ENCODE measurements at regions not wholly inside any gene's neighbourhood (a gene's known extent, or its start where the extent isn't known, plus 50 kb on each side); places are given as distances from the start of the nearest gene placed in this dataset.
"Not testable (repeated sequence)": the region's sequence is repeated elsewhere in the genome, so short reads cannot be mapped to it uniquely, and the experiment has no call there.

DNA sequence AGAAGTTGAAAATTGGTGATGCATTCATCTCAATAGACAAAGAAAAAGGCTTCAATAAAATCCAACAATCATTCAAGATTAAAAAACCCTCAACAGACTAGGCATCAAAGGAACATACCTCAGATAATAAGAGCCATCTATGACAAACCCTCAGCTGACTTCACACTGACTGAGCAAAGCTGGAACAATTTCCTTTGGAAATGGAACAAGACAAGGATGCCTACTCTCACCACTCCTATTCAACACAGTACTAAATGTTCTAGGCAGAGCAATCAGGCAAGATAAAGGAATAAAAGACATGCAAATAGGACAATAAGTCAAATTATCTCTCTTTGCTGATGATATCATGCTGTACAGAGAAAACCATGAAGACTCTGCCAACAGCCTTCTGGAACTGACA, 1188.1 kb downstream of the DTWD2 start:
- no peak for DNase-seq (ENCODE audit: low spot score)

DNA sequence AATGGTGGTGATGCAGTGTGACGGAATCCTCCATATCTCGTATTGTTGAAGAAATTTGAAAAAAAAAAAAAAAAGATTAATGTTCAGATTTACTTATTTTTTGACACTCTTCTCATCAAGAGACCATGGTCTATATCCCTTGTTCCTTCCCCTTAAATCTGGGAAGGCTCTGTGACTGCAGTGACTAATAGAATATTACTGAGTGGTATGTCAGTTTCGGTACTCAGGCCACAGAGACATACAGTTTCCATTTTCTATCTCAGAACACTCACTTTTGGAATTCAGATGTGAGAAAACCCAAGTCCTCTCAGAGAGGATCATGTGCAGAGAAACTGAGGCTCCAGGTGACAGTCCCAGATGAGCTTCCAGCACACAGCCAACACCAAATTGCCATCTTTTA, 1193.5 kb downstream of the DTWD2 start:
- DNase-seq (ENCODE audit: low spot score) = no peak

DNA sequence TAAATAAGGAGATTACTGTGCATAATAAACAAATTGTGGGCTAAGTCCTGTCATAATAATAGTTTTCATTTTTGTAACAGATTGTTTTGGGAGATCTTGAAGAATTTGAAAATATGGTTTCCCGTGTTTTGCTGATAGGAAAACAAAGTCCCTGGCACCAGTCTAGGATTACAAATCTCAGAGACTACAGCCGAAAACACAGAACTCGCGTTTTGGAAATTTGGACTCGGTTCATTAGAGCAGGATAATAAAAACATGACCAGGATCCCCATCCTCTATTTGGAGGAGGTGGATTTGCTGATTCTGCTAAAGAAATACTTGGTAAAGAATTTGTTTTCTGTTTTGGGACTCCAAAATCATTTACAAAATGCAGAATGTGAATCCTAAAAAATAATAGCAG, 1194.4 kb downstream of the DTWD2 start:
- no peak for DNase-seq (ENCODE audit: low spot score)

DNA sequence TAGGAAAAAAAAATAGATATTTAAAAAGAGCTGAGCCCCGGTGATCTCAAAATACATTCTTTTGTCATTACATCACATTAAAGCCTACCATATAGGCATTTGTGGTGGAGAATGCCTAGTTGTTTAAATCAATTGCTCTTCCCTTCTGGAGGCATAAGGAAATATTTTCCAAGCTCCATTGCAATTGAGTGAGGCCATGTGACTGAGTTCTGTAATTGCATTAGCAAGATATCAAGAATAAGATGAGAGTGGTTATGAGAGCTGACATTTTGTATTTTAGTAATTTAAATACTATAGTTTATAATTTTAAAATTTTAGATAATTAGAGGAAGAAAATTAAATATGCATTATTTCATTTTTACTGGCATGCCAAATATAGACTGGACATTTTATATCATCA, 1195.9 kb downstream of the DTWD2 start:
- no peak for DNase-seq (ENCODE audit: low spot score)

DNA sequence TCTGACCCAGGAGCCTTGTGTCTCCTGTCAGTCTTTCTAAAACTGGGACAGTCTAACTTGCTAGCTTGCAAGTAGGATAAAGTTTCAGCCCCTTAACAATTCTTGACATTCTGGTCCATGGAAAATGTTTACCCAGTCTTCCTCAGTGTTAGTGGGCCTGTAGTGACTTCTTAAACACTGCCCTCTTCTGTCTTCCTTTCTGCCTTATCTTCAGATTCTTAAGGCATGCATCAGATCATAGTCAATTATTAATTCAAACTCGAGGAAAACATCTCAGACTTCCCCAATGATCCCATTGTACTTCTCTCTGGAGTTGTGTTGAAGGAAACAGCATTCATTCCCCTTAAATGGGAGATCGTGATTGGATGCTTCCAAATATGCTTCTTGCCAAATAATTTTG, 1199.8 kb downstream of the DTWD2 start:
- DNase-seq (ENCODE audit: low spot score) = no peak

DNA sequence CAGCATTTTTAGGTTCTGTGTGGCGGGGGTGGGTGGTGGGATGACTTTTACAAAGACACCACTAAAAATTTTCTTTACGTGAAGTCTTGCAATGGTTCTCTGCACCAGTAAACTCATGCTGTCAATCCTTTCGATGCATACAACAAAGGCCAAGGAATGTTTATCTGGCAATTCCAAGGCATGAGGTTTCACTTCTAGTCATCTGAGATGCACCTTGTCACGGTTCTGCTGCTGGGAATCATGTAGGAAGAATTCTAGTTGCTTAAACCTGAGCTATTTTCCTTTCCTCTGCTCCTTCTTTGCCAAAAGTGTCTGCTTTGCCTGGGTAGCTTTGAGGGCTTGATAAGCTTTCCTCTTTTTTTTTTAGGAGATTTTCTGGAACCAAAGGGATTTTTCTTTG, 1204.5 kb upstream of the SEMA6A start:
- DNase-seq (ENCODE audit: low spot score) = no peak

DNA sequence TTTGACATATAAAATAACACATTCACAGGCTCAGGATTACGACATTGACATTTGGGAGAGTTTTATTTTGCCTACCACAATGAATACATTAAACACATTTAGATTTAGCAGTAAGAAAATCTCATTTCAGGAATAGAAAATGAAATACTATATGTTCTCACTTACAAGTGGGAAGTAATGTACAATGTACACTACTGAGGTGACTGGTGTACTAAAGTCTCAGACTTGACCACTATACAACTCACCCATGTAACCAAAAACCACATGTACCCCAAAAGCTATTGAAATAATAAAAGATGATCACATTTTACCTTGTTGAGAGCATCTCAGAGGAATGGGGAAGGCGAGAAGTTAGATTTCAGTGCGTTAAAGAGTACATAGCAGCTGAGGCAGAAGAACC, 1202.4 kb upstream of the SEMA6A start:
- no peak for DNase-seq (ENCODE audit: low spot score)

DNA sequence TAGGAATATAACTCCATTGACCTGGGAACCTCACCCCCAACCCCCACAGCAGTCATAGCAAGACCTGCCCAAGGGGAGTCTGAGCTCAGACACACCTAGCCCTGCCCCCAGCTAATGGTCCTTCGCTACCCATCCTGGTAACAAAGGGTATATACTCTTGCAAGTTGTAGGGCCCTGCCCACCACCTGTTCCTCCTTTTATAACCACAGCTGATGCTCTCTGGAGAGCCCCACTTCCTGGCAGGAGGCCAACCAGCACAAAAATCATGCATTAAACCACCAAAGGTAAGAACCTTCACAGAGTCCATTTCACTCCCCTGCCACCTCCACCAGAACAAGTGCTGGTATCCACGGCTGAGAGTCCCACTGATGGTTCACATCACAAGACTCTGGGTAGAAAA, 1195.3 kb upstream of the SEMA6A start:
- no peak for DNase-seq (ENCODE audit: low spot score)

DNA sequence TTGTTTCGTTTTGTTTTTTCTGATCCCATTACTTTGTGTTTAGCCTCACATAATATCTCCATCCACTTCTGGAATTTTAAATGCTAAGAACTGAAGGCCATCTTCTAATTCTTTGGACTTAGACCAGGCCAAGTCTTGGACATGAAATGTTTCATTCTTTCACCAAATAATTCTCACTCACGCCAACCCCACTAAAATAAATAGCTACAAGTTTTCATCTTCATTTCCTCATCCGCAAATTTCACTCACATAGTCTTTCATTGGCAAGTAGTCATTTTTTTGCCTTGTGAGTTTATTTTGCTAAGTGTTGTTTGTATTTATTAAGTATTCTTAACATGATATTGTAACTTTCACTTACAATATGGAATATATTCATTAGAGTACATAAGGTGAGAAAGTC, 1188.6 kb upstream of the SEMA6A start:
- DNase-seq (ENCODE audit: low spot score) = no peak

DNA sequence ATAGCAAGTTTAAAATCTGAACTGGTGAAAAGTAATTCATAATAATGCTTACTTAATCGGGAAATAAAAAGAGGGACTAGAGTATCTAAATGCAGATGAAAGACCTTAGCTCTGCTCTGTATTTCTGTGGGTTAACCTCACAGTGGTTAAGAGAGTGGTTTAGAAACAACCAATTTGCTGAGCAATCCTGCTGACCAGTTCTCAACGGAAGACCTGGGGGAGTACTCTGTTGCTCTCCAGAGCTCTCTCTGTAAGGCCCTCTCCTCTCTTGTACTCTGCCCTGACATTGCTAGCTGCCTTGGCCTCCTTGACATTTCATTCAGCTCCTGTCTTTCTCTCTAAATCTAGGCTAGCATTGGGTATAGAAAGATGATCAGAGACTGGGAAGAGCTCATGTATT, 1186.6 kb upstream of the SEMA6A start:
- DNase-seq (ENCODE audit: low spot score) = no peak

DNA sequence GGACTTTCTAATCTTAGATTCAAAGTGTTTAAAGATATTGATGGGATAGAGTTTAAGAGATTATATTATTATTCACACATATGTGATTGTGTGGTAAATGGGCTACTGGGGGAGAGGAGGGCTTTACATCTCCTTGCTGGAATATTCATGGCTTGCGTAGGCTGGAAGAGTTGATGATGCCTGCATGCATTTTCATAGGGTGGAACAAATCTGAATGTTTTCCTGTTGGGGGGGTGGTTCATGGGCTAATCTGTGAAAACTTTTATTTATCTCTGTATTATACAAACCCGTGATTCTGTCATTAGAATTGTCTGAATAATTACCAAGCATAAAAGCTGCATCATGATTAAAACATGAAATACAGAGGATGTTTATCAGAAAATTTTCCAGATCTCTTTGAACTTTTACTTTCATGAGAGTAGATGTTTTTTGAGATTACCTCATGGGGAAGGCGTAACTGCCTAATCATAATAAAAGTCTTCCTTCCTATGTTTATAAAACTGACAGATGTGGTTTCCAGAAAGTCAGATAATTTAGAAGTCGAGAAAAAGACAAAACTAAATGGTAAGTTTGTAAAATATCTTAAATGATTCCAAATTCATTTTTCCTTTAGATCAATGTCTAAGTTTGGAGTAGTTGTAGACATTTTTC, 1185.4 kb upstream of the SEMA6A start:
- DNase-seq (ENCODE audit: low spot score) = no peak

DNA sequence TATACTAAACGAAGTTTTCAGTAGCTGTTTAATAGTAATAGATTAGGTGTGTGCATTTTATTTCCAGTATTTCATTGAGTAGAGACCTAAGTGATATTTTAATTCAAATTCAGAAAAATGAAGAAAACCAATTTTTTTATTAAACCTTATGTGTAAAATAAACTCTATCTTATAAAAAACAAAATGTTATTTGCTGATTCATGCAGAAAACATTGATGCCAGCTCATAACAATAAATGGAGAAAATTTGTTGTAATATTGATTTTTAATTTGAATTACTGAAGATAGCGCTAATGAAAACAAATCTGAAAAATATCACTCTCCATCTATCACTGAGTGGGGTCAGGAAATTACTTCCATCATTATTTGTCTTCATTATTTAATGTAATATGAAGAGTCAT, 1177.8 kb upstream of the SEMA6A start:
- no peak for DNase-seq (ENCODE audit: low spot score)

DNA sequence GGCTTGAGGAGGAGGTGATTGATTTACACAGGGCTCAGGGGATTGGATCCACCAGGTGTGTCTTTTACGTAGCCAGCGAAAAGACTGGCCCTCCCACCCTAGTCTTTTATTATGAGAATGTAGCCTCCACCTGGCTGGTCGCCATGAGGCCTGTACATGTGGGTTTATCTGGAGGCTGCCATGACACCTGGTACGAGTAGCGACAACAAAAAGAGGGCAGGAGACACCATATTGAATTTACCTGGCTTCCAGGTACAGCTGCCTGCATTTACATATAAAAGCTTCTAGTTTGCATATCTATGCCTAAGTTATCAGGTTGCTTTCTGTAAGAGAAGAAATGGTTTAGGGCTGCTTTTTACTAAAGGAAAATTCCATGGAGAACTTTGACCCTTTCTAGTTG, 1173.7 kb upstream of the SEMA6A start:
- no peak for DNase-seq (ENCODE audit: low spot score)

DNA sequence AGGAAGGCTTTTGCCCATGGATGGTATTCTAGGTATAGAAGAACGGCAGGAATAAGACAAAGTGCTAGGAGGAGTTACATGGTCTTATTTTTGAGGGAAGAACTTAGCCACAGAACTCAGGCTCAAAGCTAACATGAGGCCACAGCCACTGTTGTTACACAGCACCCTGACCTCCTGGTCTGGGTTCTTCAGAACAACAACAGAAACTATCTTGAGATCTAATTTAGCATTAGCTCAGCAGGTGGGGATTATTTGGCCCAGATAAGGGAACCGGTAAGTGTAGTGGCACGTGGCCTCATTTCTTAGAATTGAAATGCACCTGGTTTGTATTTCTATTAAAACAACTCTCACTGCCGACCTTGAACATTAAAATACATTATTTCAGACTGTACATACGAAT, 1168.7 kb upstream of the SEMA6A start:
- no peak for DNase-seq (ENCODE audit: low spot score)

DNA sequence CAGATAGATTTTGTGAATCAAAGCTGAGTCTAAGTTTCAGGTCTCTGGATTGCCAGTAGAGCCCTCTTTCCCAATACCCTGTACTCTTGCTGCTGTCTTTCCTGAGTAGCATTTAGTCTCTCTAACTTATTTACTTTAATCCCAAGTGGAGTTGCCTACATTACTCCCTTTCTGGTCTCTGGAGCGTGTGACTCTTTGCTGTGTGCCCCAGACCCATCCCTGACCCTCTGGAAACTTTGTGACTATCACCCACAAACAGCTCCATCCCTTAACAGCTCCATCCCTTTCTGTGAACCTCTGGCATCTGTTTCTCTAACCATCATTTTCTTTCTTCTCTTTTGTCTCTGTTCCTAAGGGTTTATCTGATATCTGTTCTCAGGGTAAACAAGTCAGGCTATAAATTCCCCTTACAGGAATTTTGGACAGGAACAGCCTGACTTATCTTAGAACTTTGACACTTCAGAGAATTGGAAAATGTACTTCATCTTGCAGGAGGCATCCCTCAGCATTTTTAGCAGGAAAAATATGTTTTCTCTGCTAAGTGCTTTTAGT, 1167.1 kb upstream of the SEMA6A start:
- no peak for DNase-seq (ENCODE audit: low spot score)

DNA sequence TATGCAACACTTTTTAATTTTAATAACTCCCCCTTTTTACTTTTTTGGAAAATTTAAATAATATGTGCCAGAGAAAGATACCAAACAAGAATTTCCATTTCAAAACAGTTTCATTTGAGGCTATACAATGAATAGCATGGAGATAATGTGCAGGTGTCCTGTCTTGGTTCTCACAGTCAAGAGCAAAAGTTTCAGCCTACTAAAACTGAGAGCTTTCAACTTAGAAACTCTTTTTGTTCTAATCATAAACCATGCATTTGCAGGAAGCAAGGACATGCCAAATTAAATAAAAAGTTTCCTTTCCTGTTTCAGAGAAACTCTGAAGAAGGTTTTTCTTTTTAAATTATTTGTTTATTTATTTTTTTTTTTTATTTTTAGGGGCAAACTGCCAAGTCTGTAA, 1165.6 kb upstream of the SEMA6A start:
- DNase-seq (ENCODE audit: low spot score) = no peak

DNA sequence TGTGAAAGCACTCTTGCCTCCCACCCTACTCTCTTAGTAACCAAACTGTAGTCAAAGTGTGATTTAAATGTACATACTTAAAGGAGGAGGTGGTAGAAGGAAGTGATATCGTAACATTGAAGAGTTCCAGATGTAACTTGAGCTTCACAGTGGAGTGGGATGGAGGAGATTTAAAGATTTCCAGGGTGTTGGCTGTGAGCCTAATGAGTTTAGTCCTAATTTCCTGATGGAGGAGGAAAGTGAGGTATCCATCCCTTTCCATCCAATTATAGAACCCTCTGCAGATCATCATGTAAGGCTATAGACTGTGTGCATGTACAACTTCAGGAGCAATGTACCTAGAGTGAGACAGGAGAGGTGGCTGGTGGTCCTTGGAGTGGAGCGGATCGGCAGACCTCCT, 1163.9 kb upstream of the SEMA6A start:
- no peak for DNase-seq (ENCODE audit: low spot score)

DNA sequence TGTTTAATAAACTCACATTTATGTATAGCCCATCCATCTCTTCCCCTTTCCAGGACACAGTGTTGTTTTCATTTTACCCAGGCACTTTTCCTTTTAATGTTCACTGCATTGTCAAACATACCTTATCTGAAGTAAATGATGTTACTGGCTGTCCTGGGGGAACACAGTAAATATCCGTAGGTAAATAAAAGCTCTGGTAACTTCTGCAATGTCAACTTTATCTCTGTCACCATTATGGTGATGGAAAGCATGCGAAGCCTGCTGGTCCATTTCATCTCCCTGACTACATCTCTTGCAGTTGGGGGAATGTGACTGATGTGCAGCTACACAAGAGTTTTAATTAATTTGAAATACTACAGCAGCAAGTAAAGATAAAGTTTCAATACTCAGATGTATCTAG, 1162.1 kb upstream of the SEMA6A start:
- DNase-seq (ENCODE audit: low spot score) = no peak

DNA sequence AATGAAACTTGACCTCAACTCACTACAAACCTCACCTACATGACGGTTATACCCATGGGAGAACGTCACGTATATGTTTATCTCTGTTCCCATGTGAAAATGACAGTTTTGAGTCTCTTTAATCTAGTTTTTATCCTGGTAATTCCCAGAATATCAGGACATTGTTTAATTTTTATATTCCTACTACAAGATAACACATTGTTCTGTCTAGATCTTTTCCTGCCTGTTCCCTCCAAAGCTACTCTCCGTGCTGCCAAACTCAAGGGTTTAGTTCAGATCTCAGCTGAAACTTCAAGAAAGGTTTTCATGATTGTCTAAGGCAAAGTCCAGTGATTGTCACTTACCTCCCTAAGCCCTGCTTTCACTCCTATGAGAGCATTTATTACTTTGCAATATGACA, 1159.4 kb upstream of the SEMA6A start:
- no peak for DNase-seq (ENCODE audit: low spot score)

DNA sequence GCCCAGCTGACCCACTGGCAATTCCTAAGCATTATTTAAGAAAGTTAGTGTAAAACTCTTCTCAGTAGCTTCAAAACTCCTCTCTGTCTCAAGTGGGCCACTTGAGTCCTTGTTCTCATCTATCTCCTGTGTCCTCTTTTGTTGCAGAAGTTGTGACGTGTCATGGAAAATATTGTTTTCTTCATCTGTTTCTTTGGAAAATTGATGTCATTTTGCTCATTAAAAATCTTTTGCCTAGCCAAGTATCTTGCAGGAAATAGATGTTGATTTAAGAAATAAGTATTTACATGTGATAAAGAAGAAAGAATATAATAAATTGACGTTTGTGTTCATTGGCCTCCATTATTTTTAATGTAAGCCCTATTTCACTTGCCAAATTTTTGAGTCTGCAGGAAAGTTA, 1158.4 kb upstream of the SEMA6A start:
- no peak for DNase-seq (ENCODE audit: low spot score)

DNA sequence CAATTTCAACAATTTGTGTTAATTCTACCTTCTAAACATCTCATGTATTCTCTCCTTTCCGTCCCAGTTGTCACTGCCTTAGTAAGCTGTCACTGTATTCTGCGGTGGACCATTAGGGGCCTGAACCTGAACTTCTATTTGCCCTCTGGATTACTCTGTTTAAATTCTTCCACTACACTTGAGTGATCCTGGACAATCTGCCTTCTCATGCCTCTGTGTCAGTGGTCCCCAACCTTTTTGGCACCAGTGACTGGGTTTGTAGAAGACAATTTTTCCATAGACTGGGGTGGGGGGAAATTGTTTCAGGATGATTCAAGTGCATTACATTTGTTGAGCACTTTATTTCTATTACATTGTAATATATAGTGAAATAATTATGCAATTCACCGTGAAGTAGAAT, 1157.6 kb upstream of the SEMA6A start:
- no peak for DNase-seq (ENCODE audit: low spot score)

DNA sequence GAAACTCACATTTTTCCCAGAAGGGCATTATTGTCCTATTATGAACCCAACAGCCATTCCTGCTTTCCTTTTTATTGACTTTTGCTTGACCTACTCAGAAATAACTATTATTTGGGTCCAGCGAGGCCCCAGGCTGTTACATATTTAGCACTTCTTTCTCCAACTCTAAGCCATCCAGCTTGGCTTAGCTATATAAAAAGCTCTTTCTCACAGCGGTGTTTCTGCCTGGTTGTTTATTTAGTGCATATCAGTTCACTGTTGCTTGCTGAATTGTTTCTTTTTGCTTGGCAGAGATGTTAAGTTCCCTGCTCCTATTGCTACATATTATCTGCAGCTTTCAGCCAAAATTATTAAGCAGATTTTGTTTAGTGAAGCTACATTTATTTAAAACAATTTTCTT, 1156.8 kb upstream of the SEMA6A start:
- no peak for DNase-seq (ENCODE audit: low spot score)

DNA sequence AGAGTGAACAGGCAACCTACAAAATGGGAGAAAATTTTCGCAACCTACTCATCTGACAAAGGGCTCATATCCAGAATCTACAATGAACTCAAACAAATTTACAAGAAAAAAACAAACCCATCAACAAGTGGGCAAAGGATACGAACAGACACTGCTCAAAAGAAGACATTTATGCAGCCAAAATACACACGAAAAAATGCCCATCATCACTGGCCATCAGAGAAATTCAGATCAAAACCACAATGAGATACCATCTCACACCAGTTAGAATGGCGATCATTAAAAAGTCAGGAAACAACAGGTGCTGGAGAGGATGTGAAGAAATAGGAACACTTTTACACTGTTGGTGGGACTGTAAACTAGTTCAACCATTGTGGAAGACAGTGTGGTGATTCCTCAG, 1146.2 kb upstream of the SEMA6A start:
- not testable (repeated sequence) for DNase-seq (ENCODE audit: low spot score)

DNA sequence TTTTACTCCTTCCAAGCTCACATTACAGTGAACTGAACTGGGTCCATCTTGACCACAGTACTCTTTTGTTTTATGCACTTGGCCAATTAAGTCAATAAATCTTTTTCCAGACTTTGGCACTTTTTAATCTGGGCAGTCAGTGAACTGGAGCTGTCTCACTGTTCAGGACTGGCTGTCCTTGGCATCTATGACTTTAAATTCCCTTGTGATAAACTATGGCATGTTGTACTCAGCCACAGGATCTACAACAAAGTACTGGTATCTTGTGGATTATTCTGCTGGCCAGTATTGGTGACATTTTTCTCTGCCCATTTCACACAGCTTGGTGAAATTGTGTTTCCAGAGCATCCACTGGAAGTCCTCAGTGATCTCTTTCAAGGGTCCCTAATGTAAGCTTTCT, 1144.8 kb upstream of the SEMA6A start:
- no peak for DNase-seq (ENCODE audit: low spot score)

Data from RKO (cell line).